Lower leg skin (tissue), 4 donors: ENCODE measurements at regions not wholly inside any gene's neighbourhood (a gene's known extent, or its start where the extent isn't known, plus 50 kb on each side); places are given as distances from the start of the nearest gene placed in this dataset.

Experiments used
- DNase-seq, 2 donors: peaks; one replicate each; pipeline ENCODE4 v3.0.0-alpha.2; 2019; ENCODE audit warnings: low spot score in 2 of 2
- H3K4me3 ChIP-seq: fragments of 200-600 bp; sonication (generic); 2 replicates; pipeline ENCODE4 v1.5.1; 2017; ENCODE audit warnings: mild to moderate bottlenecking, low read depth; ENCODE audit not compliant: poor library complexity, severe bottlenecking
- POLR2A ChIP-seq, 2 donors: fragments of 450-650 bp; IDR thresholded peaks; one replicate each; pipeline ENCODE4 v1.6.1; 2016 to 2017; ENCODE audit warnings: antibody characterized with exemption in 2 of 2, mild to moderate bottlenecking in 1 of 2, moderate library complexity in 1 of 2
- WGBS, 2 donors: methylation state at CpG; one replicate each; pipeline ENCODE4 v1.1.5; 2018; 5-methylcytosine and 5-hydroxymethylcytosine counted together
- intact Hi-C: fragments of 100-400 bp; cut with DNase I; formaldehyde crosslinking; loops from one replicate; pipeline ENCODE4 v1.15.0; 2023; ENCODE audit warnings: low total_unique reads
- TF ChIP-seq, protein P1 (sequence below), 3 donors: fragments of 450-650 bp; IDR thresholded peaks; one replicate each; pipeline ENCODE4 v1.5.1; 2016; ENCODE audit warnings: antibody characterized with exemption in 3 of 3, mild to moderate bottlenecking in 3 of 3, moderate library complexity in 2 of 3

DNA sequence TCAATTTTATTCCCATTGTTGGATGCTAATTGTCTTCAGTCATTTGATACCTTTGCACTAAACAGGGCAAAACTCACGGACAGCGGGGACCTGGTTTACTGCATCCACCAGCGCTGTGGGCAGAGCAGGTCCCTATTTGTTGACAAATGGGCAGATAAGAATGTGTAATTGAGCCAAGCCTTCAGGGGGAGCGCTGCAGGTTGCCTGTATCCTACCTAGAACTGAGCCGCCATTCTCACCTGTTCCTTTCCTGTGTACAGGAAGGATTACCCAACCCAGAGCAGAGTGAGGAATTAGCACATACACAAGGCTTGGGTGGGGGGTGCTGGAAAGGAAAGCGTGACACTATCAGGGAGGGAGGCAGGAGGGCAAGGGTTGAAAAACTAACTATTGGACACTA, 89.1 kb upstream of the FOXA2 start:
- H3K4me3 ChIP-seq, result no peak overlapping the region
- no peak for DNase-seq
- TF ChIP-seq, protein P1, sequence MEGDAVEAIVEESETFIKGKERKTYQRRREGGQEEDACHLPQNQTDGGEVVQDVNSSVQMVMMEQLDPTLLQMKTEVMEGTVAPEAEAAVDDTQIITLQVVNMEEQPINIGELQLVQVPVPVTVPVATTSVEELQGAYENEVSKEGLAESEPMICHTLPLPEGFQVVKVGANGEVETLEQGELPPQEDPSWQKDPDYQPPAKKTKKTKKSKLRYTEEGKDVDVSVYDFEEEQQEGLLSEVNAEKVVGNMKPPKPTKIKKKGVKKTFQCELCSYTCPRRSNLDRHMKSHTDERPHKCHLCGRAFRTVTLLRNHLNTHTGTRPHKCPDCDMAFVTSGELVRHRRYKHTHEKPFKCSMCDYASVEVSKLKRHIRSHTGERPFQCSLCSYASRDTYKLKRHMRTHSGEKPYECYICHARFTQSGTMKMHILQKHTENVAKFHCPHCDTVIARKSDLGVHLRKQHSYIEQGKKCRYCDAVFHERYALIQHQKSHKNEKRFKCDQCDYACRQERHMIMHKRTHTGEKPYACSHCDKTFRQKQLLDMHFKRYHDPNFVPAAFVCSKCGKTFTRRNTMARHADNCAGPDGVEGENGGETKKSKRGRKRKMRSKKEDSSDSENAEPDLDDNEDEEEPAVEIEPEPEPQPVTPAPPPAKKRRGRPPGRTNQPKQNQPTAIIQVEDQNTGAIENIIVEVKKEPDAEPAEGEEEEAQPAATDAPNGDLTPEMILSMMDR (IDR thresholded peaks at IDR 0.05), result no peak
- TF ChIP-seq POLR2A (IDR thresholded peaks at IDR 0.05), result no peak
- intact Hi-C loops, result no loop called here
- WGBS, 2 donors, result 86 to 89% methylated on average over 6 of the region's 6 CpGs

DNA sequence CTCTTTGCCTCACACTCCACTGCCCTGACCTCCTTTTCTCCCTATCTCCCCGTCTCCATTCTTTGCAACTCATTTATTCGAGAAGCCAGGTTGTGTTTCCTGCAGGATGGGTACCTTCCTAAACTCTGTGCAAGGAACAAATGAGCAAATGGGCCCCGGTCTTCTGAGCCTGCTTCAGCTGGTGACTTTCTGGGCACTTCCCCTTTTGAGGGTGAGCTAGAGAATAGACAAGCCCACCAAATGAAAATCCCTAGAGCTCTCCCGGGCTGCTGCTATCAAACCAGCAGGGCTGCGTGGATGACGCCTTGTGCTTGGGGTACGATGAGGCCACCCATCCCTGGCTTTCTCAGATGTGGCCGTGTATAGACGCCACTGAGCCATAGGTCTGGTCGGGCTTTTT, 91.0 kb upstream of the FOXA2 start:
- intact Hi-C loops, result no loop called here
- H3K4me3 ChIP-seq, result no peak overlapping the region
- DNase-seq, result no peak
- no peak for TF ChIP-seq POLR2A (IDR thresholded peaks at IDR 0.05)
- TF ChIP-seq, protein P1 (IDR thresholded peaks at IDR 0.05), result no peak
- WGBS, 2 donors, result 80 to 82% methylated on average over 10 of the region's 10 CpGs

DNA sequence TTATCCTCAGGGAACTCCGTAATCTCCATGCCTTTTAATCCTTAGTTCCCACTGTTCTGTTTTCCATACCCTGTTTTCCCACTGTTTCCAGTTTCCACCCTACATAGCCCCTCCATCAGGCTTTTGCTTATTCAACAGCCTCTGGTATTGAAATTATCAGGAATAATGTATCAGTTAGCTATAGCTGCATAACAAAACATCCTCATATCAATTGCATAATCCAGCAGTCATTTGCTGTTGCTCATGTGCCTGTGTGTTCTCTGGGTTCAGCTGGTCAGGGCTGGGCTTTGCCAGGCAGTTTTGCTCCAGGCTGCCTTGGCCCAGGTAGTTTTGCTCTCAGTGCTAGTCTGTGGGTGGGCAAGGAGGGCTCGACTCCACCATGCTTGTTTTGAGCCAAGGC, 94.3 kb upstream of the FOXA2 start:
- 84 to 90% methylated on average over 2 of the region's 2 CpGs for WGBS, 2 donors
- TF ChIP-seq, protein P1 (IDR thresholded peaks at IDR 0.05), result no peak
- no peak overlapping the region for H3K4me3 ChIP-seq
- intact Hi-C loops, result no loop called here
- no peak for DNase-seq

DNA sequence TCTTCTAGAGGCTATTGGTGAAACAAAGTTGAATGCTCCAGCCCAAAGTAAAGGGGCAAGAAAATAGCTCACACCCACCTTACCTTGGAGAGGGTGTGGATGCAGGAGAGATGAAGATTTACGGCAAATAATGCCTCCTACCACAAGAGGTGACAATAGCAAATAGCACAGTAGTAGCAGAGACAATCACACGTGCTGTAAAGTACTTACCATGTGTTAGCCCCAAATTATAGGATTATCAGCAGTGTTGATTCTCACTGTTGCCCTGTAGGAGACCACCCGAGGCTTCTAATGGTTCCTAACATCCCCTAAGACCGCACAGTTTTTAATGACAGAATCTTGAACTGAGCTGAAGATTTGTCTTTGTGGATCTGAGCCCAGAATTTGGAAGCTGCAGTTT, 94.8 kb upstream of the FOXA2 start:
- 61 to 70% methylated on average over 4 of the region's 4 CpGs for WGBS, 2 donors
- intact Hi-C loops, result no loop called here
- H3K4me3 ChIP-seq, result no peak overlapping the region
- TF ChIP-seq, protein P1 (IDR thresholded peaks at IDR 0.05), result no peak
- TF ChIP-seq POLR2A (IDR thresholded peaks at IDR 0.05), result no peak
- DNase-seq, result no peak

DNA sequence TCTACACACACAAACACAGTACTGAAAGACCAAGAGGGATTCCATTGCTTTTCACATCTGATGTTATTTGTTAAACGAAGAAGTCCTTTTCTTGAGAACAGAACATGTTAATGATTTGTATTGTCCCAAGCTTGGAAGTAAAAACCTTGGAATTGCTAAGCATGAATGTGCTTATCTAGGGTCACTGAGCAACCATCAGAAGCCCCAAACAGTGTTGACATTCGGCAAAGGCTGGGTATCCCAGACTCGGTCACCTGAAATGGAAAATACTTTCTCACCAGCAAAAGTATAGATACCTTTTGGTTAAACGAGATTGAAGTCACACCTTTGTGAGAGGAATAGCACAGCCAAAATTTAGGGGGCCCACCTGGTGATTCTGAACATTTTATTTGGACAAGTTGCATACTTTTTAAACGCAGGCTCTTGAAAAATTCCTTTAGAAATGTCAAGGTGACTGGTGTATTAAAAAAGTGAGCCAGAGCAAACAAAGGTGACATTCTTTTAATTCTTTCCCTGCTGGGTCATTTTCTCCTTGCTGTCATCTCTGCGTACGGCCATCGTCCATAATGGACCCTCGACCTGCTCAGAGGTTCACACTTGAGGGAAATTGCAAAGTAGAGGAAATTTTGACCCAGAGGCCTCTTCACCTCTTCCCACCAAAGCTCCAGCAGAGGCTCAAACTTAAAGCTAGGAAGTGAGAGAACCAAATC, 95.8 kb upstream of the FOXA2 start:
- DNase-seq, result no peak
- H3K4me3 ChIP-seq, result no peak overlapping the region
- intact Hi-C loops, result loop anchor here (5.0 kb wide), 1 partner anchor 338 kb away; no protein-coding TSS in a partner anchor
- TF ChIP-seq, protein P1 (IDR thresholded peaks at IDR 0.05), result no peak
- TF ChIP-seq POLR2A (IDR thresholded peaks at IDR 0.05), result no peak
- 76 to 77% methylated on average over 9 of the region's 9 CpGs for WGBS, 2 donors
